ENCODE measurements at regions not wholly inside any gene's neighbourhood (a gene's known extent, or its start where the extent isn't known, plus 50 kb on each side); places are given as distances from the start of the nearest gene placed in this dataset.
"Not testable (repeated sequence)": the region's sequence is repeated elsewhere in the genome, so short reads cannot be mapped to it uniquely, and the experiment has no call there.

DNA sequence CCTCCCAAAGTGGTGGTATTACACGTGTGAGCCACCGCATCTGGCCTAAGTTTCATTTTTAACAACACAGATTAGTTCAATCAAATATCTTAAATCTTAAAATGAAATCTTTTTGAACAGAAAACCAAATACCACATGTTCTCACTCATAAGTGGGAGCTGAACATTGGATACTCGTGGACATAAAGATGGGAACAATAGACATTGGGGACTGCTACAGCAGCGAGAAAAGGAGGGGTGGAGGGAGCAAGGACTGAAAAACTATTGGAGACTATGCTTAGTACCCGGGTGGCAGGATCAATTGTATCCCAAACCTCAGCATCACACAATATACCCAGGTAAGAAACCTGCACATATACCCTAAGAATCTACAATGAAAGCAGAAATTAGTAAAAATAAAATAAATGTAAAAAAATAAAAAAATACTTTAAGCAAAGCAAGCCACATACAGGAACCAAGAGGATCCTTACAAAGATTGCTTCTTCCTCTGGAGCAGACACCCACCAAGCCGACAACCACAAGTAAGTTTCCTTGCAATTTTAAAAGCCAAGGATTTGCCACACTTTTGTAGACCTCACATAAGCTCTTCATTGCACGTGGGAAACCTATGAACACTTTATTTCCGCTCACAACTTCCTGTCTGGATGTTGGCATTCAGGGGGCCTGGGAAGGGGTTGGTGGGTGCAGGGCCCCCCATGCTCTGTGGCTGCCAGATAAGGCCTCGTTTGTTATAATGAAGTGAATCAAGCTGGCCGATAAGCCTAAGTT is 147.9 kb downstream of the MYCN start:
- no peak for DNase-seq (ENCODE audit: low read depth, low spot score)

DNA sequence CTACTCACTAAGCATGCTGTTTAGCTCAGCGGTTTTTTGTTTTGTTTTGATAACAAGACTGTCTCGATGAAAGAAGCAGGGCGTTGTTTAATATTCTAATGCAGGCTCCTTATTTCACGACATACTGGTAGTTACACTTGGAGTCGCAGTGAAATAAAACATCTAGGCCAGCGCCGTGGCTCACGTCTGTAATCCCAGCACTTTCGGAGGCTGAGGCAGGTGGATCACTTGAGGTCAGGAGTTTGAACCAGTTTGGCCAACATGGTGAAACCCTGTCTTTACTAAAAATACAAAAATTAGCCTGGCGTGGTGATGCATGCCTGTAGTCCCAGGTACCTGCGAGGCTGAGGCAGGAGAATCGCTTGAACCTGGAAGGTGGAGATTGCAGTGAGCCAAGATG is 145.8 kb downstream of the MYCN start:
- DNase-seq (ENCODE audit: low read depth, low spot score): not testable (repeated sequence)

DNA sequence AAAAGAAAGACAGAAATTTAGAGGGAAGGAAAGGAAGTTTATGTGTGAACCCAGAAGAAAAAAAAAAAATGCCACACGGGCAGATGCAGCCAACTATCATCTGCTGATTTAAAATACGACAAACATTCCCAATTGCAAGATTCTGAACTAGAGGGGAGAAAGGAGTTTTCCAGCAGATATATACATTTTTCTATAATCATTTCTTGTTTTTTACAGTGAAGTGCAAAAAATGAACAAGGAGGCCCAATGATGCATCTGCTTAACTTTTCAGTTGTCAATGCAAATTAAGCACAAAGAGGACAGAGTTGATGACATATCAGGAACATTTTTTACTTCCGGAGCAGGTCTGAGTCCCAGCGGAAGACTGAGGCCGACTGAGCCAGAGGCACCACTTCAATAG is 144.7 kb downstream of the MYCN start:
- DNase-seq (ENCODE audit: low read depth, low spot score): no peak

DNA sequence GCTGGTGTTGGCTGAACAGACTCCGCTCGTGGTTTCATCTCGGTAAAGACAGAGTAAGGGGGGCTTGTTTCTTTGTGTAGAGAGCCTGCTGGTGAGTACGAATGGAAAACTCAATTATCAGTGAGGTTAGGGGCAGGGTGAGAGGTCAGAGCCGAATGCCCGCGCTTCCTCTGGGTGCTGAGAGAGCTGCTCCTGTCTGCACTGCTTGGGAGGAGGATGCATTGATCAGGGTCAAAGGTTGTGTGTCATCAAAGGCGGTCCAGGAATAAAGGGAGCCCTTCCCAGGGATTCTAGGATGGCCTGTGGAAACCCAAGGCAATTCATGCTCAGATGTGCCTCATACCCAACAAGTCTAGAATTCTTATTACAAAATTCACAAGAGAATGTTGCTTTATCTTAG is 143.9 kb downstream of the MYCN start:
- DNase-seq (ENCODE audit: low read depth, low spot score): no peak

DNA sequence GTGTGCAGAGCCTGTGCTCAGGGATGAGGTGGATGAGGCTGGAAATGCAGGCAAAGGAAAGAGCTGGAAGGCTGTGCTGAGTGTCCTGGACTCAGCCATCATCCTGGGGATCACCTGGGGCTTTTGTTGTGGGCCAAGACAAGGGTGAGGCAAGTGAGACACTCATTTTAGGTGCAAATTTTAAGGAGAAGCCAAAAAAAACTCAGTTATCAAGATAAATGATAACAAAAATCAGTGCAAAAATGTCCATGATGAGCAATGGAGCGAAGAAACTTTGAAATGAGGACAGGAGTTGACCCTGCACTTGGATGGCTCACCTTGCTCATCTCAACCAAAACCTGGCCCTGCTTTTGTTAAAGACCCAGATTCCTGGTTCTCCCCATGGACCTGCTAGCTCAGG is 141.9 kb downstream of the MYCN start:
- DNase-seq (ENCODE audit: low read depth, low spot score): no peak

DNA sequence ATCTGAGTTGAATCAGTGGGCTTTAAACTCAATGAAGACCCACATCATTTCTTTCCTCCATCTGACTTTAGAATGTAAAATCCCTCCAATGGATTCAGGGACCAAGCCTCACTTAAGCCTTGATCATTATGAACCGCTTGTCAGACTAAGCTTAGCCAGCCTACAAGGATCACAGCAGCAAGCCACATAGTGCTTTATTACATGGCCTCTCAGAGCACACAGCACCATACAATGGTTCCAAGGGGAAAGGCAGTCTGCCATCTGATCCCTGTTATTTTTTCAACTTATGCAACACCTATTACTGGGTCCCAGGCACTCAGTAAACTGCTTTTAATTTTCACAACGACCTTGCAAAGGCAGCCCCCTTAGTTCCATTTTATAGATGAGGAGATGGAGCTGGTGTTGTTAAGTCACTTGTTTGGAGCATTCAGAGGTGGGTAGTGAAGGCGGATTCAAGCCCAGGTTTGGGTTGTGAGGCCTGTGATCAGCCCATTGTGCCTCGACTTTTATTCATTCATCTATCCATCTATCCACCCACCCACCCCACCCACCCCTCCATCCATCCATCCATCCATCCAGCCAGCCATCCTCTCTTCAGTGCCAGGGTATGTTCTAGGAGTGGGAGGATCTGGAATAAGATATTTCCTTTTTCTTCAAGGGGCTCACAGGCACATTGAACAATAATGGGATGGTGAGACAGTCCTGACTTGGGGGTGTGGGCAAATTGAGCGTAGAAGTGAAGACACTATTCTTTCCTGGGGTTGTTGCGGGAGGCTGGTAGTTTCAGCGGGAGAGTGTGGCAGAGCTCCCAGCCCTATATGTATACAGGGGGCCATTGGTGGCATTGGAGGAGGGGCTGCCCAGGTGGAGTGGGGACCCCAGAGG is 141.2 kb downstream of the MYCN start:
- DNase-seq (ENCODE audit: low read depth, low spot score): no peak

DNA sequence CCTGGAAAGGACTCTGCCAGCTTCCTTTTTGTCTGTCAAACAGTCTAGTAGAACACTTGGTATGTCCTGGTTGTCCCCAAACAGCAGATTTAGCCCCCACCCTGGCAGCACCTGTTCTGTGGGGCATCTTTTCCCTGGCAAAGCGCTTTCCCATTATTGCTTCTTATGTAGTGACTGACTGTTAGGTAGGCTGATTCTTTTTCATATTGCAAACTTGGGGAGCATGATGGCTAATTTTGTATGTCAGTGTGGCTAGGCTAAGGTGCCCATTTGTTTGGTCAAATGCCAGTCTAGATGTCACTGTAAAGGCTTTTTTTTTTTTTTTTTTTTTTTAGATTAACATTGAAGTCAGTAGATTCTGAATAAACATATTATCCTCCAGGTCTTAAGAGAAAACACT is 140.2 kb downstream of the MYCN start:
- no peak for DNase-seq (ENCODE audit: low read depth, low spot score)

DNA sequence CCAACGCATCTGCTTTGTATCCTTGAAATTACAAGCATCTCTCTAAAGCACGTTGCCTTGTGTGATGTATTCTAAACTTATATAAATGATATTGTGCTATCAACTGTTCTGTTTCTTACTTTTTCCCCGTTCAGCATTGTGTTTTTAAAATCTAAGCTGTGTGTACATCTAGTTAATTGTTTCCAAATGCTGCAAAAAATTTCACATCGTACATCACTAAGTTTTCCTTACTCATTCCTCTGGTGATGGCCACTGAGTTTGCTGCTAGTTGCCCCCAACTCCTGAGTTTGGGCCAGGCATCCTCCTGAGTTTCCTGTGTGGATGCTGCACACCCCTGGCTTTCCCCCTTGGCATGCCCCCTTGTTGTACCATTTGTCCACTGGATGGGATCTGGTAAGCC is 139.7 kb downstream of the MYCN start:
- DNase-seq (ENCODE audit: low read depth, low spot score): no peak

DNA sequence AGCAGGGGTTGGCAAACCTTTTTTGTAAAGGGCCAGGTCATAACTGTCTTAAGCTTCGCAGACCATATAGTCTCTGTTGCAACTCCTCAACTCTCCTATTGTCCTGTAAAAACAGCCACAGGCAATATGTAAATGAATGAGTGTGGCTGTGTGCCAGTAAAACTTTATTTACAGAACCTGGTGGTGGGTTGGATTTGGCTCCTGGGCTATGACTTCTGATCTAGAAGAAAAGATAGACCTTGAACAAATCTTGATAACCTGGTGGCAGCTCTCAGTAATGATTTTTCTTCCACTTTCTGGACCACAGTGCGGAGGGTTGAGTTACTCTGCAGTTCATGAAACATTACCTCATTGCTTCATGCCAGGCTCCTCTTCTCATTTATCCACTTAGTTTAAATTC is 139.3 kb downstream of the MYCN start:
- no peak for DNase-seq (ENCODE audit: low read depth, low spot score)

DNA sequence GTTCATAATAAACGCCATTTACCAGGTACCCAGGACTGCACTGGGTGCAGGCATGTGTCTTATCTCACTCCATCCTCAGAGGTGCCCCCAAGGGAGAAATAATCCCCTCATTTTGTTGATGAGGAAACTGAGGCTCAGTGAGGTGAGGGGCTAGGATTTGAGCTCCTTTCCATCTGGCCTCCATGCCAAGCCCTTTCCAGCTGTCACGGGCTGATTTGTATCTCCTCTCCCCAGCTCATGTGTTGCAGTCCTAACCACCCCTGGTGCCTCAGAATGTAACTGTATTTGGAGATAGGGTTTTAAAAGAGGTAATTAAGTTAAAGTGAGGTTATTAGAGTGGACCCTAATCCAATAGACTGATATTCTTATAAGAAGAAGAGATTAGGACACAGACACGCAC is 137.3 kb downstream of the MYCN start:
- DNase-seq (ENCODE audit: low read depth, low spot score): no peak

DNA sequence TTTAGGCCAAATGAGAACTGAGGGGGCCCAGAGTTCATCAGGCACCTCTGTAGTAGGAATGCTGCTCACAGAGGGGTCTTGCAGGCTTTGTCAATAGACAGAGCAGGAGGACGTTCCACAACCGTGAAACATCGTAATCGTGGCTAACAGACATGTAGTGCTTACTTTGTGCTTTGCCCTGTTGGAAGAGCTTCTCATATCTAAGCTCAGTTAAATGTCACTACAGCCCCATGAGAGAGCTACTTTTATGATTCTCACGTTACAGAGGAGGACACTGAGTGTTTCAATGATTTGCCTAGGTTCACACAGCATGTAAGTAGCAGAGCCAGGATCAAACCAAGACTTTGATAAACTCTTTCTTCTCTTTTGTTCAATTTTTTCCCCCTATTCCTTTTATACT is 136.6 kb downstream of the MYCN start:
- no peak for DNase-seq (ENCODE audit: low read depth, low spot score)

DNA sequence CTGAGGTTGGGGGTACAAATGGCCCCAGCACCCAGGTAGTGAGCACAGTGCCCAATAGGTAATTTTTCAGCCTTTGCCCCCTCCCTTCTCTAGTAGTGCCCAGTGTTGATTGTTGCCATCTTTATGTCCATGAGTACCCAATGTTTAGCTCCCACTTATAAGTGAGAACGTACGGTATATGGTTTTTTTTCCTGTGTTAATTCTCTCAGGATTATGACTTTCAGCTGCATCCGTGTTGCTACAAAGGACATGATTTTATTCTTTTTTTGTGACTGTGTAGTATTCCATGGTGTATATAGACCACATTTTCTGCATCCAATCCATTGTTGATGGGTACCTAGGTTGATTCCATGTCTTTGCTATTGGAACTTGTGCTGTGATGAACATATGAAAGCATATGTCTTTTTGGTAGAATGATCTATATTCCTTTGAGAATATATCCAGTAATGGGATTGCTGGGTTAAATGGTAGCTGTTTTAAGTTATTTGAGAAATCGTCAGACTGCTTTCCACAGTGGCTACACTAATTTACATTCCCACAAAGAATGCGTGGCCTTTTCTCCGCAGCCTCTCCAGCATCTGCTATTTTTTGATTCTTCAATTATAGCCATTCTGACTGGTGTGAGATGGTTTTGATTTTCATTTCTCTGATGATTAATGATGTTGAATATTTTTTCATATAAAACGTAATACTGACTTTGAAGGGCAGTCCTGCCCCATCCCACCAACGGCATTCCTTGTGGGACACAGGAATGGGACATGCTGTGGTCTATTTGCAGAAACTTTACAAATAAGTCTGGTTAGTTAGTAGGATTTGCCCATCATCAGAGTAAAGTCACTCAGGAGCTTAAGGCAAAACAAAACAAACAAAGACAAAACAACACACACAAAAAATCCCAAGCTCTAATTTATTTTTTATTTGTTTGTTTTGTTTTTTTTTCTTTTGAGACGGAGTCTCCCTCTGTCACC is 135.0 kb downstream of the MYCN start:
- no peak for DNase-seq (ENCODE audit: low read depth, low spot score)

DNA sequence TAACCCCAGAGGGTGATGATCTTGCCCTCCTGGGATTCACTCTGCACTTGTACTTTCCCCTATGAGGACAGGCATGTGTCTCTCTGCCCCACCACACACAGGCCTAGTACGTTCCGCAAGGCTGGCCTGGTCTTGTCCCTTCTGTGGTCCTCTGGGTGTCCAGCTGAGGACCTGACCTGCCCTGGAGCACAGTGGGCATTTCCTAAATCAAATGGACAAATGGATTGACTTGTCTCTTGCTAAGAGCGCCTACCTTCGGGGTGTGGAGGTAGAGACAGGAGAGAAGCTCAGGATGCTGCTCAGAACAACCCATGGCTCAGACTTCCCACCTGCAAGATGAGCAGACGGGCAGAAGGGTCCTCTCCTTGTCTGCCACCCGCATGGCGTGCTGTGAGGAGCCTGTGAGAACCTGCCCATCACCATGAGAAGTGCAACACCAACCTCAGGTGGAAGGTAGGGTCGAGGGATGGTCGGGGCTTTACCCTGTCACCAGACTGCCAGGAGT is 133.6 kb downstream of the MYCN start:
- no peak for DNase-seq (ENCODE audit: low read depth, low spot score)

DNA sequence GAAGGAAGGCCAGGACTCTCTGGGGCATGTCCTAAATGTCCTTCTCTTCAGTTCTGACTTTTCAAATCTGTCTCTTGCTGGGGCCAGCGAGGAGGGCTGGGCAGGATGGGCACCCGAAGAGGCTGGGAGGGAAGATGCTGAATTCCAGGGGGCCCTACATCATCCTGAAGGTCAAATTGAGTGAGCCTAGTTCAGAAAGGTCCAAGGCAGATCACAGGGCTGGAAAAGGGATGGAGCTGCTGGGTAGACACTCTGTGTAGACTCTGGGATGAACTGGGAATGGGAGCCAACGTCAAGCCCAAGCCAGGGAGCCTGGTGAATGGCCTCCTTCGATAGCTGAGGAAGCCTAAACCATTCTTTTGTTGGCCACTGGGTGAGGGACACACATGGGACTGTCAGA is 133.1 kb downstream of the MYCN start:
- no peak for DNase-seq (ENCODE audit: low read depth, low spot score)

DNA sequence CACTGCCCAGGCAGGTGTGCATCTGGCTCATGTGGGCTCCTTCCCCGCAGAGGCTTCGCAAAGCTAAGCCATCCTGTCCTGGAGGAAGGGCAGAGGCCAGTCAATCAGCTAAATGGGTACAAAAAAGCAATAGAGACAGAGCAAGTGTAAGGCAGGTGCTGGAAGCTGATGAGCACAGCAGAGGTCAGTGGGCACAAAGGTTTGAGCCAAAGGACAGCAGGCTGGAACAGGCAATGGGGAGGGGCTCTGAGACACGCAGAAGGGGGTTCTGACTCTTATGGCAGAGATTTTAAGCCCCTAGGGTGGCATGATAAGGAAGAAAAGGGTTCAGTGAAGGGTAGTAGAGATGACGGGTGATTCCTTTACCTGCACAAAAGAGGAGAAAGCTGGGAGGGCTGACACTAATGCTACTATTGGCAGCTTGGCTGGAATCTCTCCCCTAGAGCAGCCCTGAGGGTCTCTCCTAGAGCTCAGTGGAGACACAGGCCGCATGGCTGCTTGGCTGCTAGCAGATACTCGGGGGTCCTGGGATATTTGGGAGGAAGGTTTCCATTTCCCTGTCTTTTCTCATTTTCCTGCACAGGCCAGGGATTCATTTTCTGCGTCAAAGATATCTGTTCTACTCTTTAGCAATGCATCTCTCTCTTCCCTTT is 132.4 kb downstream of the MYCN start:
- no peak for DNase-seq (ENCODE audit: low read depth, low spot score)

DNA sequence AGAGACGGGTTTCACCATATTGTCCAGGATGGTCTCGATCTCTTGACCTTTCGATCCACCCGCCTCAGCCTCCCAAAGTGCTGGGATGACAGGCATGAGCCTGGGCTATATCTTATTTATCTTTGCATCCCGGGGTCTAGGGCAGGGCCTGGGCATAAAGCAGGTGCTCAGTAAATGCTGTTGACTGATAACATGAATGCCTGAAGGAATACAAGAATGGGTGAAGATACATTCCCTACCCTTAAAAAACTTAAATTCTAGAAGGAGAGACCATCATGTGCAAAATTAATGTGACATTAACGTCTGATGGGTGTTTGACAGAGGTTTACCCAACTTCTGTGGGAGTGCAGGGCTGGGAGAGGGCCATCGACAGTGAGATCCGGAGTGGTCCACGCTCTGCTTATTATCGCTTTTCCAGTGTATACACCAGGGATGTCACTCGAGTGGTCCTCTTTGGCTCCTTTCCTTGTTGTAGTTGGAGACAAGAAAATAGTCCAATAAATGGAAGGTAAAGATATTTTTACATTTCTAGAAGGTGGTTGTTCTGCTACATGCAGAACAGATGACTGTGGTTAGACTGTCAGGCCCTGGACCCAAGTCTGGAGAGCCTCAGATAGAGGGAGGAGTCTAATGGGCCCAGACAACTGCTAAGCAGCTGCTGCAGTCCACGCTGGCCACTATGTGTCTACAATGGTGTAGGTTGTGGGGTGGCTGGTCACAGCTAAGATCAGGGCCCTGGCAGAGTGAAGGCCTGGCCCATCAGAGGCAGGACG is 131.7 kb downstream of the MYCN start:
- DNase-seq (ENCODE audit: low read depth, low spot score): no peak

DNA sequence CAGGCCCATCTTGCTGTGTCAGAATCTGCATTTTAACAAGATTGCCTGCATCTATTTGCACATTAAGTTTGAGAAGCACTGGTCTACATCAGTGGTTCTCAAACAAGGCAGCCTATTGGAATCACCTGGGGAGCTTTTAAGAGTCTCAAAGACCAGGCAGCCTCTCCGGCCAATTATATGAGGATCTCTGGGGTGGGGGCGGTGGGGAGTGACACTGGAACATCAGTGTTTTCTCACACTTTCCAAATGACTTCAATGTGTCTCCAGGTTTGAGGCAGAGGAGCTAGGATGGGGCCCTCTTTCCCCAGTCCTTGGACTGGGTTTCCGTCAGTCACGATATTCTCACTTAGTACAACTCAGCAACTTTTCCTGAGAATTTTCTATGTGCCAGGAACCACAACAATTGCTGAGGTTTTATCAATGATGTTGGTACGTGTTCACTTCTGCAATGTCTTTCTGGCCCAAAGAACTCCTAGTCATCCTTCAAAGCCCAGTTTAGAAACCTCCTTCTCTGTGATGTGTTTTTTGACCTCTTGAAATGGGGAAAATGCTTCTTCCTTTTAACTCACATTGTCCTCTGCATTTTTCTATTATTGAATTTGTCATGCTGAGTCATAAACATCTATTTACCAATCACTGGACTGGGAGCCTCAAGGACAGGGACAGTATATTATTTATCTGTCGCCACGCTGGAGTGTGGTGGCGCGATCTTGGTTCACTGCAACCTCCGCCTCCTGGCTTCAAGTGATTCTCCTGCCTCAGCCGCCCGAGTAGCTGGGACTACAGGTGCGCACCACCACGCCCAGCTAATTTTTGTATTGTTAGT is 130.9 kb downstream of the MYCN start:
- no peak for DNase-seq (ENCODE audit: low read depth, low spot score)

DNA sequence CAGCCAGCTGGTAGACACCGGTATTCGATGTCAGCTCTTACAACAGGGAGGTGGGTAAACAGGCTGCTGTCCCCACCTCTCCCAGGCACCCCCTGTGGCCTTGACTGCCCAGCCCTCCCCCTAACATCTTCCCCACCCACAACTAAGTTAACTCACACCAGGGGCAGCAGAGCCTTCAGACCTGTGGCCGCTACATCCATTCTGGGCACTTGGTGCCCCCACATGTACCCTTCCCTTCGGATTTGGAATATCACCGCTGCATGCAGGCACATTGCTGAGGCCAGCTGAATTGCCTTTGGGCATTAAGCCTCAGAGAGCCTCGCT is 130.3 kb downstream of the MYCN start:
- DNase-seq (ENCODE audit: low read depth, low spot score): no peak

DNA sequence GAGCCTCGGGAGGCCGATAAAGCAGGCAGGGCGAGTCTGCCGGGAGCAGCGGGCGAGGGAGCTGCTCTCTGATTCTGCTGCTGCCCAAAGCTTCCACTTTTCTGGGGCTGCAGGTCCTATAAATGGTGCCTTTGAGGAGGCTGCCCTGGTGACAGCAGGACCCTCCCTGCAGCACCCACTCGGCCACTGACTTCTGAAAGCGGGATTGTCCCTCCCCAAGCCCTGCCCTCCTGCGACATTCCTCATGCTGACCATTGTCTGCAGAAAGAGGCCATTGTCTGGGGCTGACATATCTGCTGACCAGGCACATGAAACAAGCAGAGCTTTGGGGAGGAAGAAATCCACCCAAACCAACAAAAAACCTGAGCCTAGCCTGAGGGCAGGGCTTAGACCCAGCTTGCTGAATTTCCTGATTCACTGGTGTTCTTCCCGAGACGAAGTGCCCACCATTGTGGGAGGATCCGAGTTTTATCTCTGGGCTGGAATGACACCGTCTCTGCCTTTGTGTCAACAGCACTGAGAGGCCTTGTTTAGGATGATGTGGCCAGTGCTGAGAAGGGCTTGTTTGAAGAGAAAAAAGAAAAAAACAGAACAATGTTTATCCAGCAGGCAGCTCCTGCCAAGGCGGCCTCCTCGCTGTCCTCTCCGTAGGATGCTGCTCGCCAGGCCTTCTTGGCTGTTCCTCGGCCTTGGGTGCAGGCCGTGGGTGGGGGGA is 129.7 kb downstream of the MYCN start:
- no peak for DNase-seq (ENCODE audit: low read depth, low spot score)

Measured in iPS DF 19.7 (cell line).